Left ventricle myocardium superior (tissue), 1 donor: ENCODE measurements at regions not wholly inside any gene's neighbourhood (a gene's known extent, or its start where the extent isn't known, plus 50 kb on each side); places are given as distances from the start of the nearest gene placed in this dataset.

Source experiments
- ATAC-seq: fragments of 200-7000 bp; cut with Tn5 transposase; one replicate; pipeline ENCODE4 v1.9.1; 2020; ENCODE audit warnings: mild to moderate bottlenecking, moderate library complexity
- DNase-seq: peaks from one replicate; pipeline ENCODE4 v3.0.0-alpha.2; 2020
- intact Hi-C: fragments of 100-400 bp; cut with micrococcal nuclease; formaldehyde crosslinking; loops from one replicate; pipeline ENCODE4 v1.11.0; 2022
- donor health status: DM: no; HTN: yes; CAD: no; lungs with severe emphysema.

GRCh38 chr9:121597698-121598166 lies 53.7 kb upstream of the DAB2IP start:
- intact Hi-C loops, result no loop called here
- DNase-seq (no peak), ATAC-seq (no peak)

DNA sequence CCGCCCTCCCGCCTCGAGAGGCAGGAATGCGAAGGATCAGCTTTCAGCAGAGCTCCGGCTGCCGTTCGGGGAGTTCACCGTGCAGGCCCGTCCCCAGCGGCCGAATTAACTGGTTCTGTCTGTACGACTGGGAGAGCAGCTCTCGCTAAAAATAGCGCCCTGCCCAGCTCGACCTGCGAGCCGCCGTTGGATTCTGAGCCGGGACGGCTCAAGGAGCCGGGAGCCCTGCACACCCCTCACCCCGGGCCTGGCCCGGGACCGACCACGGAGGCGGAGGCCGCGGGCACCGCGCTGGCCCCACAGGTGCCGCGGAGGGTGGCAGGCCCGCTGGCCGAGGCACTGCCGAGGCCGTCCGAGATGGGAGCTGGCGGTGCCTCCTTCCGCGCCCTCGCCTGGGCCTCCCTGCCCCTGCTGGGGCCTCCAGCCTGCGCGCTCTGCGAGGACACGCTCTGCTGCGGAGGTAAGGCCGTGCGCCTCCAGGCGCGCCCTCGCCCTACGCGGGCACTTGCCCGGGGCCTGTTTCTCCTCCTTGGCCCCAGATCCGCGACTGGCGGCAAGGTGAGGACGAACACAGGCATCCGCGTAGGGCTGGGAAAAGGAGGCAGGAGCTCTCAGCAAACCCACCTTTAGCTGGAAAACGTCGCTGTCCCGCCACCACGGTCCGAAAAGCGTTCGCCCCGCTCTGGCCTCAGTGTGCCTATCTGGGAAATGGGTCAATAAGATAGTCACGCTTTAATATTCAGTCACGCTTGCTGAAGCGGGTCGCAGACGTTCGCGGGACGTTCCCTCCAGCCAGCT lies 53.1 kb upstream of the DAB2IP start:
- DNase-seq (peak; percentile 89), ATAC-seq (peak; percentile 80)
- intact Hi-C loops, result no loop called here

GRCh38 chr9:121598965-121599871 lies 52.2 kb upstream of the DAB2IP start:
- peak; percentile 85 for ATAC-seq
- intact Hi-C loops, result no loop called here
- DNase-seq, result peak; percentile 90

DNA sequence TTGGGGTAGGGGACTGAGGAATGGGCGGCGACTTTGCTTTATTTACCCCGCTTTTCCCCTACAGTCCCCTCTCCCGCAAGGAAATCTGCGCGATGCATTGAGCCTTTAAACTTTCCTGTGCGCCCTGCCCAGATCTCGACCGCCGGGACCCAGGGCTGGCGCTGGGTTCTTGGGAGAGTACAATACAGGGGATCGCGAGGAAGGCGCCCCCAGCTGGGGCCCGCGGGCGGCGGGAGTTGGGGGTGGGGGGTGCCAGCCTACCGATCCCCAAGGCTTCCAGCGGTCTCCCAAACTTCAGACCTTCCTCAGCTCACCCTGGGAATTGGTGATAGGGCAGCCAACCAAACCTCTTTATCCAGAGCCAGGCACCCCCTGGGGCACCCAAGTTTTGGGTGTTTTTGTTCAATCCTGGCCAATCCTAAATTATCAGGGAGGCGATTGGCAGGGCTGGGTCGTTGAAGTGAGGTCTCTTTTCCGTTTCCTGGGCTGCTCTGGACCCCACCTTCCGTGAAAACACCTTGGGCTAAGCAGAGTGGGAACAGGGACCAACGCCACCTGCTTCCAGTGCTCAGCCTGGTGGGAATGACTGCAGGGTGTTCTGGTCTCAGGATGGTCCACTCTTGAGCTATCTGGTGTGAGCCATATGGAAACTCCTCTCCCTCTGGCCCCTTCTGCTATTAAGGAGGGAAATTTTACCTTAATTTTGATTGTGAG lies 51.4 kb upstream of the DAB2IP start:
- intact Hi-C loops, result loop anchor here (10.0 kb wide), 1 partner anchor 45 kb away; no protein-coding TSS in a partner anchor
- DNase-seq (no peak), ATAC-seq (no peak)

GRCh38 chr9:121601194-121601593 lies 50.2 kb upstream of the DAB2IP start:
- intact Hi-C loops, result loop anchor here (10.0 kb wide), 1 partner anchor 46 kb away; no protein-coding TSS in a partner anchor
- ATAC-seq (no peak), DNase-seq (no peak)
